HG02938 (cell line): ENCODE measurements at regions not wholly inside any gene's neighbourhood (a gene's known extent, or its start where the extent isn't known, plus 50 kb on each side); places are given as distances from the start of the nearest gene placed in this dataset.

Experiments used
- ATAC-seq: cut with Tn5 transposase; IDR thresholded peaks from one replicate; pipeline ENCODE4 v1.9.1; 2021; ENCODE audit warnings: mild to moderate bottlenecking, moderate library complexity; ENCODE audit not compliant: unreplicated experiment

- ATAC-seq, result no peak
Observed at GRCh38 chr20:24277196-24277595, 192.2 kb upstream of the SYNDIG1 start.

- ATAC-seq, result no peak
Observed at GRCh38 chr20:24275946-24276705, 193.3 kb upstream of the SYNDIG1 start.

- no peak for ATAC-seq
Observed at GRCh38 chr20:24273251-24273650, 196.2 kb upstream of the SYNDIG1 start.

DNA sequence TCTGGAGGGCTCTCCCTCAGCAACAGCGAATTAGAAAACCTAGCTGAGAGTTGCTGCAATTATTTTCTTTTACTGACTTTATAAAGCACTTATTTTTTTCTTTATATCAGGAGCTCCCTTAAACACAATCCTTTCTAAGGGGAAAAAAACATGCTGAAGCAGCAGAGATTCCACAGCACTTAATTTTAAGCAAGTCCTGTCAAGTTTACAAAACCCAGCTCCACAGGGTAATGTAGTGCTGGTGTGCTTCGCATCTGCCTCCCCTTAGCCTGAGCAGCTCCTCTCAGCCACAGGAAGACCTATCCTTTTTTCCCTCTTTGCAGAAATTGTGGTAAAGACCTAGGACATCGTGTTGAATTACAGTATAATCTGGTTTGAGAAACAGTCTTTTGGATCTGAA is 208.1 kb upstream of the SYNDIG1 start:
- ATAC-seq, result no peak

DNA sequence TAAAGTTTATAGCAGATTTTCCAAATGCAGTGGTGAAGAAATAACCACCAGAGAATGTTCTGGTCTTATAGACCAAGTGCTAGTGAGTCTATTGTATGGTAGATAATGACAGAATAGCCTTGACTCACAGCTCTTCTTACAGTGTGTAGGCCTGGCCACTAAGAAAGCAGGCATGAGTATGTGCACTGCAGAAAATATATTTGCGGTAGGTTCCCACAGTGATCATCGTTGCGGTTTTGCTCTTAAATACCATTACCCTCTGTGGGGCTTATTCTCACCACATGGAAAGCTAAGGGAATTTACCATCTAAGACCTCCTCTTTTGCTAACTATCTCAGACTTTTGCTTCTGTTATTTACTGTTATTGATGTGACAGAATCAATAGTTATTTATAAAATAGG is 212.3 kb upstream of the SYNDIG1 start:
- no peak for ATAC-seq

- ATAC-seq, result no peak
Observed at GRCh38 chr20:24256307-24256706, 213.1 kb upstream of the SYNDIG1 start.

GRCh38 chr20:24254480-24254879 is 214.9 kb upstream of the SYNDIG1 start:
- ATAC-seq, result no peak

- ATAC-seq, result no peak
Observed at GRCh38 chr20:24253321-24253720, 216.1 kb upstream of the SYNDIG1 start.

DNA sequence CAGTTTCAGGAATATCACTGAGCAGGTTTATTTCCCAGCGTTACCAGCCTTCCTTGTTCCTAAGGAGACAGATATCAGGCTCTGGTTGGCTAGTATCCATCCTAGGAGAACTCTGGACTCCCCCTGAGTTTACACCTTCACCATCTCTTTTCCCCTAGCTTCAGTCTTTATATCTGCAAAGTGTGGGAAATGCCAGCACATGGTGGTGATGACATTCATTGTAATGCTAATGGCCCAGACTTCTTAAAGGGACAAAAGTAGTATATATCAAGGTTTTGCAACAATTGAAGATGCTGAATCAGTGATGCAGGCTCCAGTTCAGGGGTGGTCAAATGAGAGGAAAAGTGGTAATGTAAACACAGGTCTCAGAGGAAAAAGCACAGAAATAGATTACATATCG is 224.3 kb upstream of the SYNDIG1 start:
- no peak for ATAC-seq

GRCh38 chr20:24242763-24243162 is 226.7 kb upstream of the SYNDIG1 start:
- ATAC-seq, result no peak

GRCh38 chr20:24241466-24241865 is 228.0 kb upstream of the SYNDIG1 start:
- no peak for ATAC-seq

- ATAC-seq, result no peak
Observed at GRCh38 chr20:24236963-24237362, 232.5 kb upstream of the SYNDIG1 start.

DNA sequence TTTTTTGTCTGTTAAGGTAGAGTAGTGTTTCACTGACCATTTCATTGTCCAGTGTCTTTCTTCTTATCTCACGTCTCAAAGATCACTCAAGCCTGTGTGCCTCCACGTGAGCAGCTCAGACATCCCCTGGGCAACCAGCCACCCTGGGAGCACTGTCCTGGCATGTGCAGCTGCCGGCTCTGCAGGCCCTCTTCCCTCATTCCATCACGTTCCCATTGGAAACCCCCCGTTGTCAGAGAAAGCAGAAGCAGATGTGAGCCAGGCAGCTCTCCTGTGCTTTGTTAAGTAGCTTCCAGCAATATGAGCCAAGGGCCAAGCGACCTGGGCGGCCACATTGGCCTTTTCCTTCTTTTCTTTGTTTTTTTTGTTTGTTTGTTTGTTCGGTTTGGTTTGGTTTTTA is 233.2 kb upstream of the SYNDIG1 start:
- no peak for ATAC-seq

- no peak for ATAC-seq
Observed at GRCh38 chr20:24235296-24236175, 233.9 kb upstream of the SYNDIG1 start.

DNA sequence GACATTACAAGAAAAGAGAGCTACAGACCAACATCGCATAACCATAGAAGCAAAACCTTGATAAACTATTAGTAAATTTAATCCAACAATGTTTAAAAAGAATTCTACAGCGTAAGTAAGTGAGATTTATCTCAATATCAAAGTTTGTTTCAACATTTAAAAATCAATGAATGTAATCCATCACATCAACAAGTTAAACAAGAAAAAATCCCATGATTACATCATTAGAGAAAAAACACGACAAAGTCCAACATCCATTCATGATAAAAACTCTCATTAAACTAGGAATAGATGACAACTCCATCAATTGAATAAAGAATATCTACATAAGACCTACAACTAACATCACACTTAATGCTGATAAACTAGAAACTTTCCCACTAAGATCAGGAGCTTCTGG is 239.0 kb upstream of the GGTLC1 start:
- ATAC-seq, result no peak

DNA sequence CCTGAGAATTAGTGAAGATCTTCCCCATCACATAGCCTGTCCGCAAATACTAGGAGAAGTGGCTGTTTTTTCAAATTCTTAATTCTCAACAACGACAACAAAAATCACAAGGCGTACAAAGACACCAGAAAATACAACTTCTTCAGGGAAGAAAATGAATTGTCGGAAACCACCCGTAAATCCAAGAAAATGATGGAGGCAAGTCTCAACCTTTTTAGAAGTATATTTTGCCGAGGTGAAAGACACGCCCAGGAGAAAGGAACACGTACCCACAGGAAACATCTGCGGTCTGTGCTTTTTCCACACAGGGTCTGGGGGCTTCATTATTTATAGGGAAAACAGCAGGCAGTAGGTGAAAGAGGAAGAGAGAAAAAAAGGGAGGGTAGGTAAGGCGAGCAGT is 223.9 kb upstream of the GGTLC1 start:
- no peak for ATAC-seq

GRCh38 chr20:24211972-24212371 is 223.4 kb upstream of the GGTLC1 start:
- ATAC-seq, result no peak

GRCh38 chr20:24210356-24210755 is 221.8 kb upstream of the GGTLC1 start:
- ATAC-seq, result no peak

- no peak for ATAC-seq
Observed at GRCh38 chr20:24208652-24209051, 220.1 kb upstream of the GGTLC1 start.

- no peak for ATAC-seq
Observed at GRCh38 chr20:24207803-24208300, 219.3 kb upstream of the GGTLC1 start.

DNA sequence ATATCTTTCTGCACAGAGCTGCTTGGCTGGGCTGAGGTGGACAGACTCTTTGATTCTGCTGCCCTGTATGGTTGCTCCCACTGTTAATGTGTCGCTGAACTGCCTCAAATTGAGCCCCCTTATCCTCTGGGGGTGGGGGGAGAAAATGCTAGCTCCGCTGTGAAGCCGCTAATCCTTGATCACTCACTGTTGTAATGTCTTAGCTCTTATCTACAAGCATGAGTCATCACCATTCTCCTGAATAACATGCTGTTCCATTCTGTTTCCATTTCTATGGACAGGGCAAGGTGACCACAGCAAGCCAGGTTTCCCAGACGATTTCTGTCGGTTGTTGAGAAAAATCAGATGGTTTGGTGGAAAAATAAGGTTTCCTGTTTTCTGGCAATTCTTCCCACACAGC is 218.4 kb upstream of the GGTLC1 start:
- ATAC-seq, result no peak
